ENCODE measurements at regions not wholly inside any gene's neighbourhood (a gene's known extent, or its start where the extent isn't known, plus 50 kb on each side); places are given as distances from the start of the nearest gene placed in this dataset.

DNA sequence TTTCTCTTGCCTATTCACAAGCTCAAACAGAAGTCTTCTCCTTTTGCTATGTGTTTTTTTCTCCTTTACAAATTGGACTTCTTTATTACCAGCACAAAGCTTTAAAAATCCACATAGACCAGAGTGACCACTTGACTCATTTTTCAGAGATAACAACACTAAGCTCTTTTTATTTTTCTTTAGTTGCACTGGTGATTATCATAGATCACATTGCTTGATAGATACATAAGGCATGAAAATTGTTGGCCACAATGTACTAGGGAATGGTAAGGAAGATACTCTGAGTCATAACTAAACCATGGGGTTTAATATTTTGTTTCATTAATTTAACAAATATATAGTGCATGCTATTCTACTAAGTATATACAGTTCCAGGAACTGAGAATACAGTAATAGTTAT, 159.0 kb downstream of the GASK1B start:
- no peak overlapping the region for H3K4me3 ChIP-seq (ENCODE audit: low read length)
- no peak for TF ChIP-seq CTCF (conservative IDR thresholded peaks at IDR 0.05; ENCODE audit: low read depth, low read length)
- DNase-seq (ENCODE audit: low read depth) = no peak

DNA sequence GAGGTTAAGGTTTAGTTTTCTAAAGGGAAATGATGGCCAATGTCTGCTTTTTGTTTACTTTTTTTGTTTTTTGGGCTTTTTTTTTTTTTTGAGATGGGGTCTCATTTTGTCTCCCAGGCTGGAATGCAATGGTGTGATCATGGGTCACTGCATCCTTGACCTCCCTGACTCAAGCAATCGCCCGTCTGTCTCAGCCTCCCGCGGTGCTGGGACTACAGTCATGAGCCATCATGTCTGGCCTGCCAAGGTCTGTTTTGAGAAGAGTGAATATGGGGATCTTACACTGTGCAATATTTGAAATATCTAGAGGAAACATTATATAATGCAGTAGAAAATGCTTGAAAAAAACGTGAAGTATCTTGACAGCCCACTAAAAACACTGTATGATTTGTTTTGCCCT, 162.5 kb downstream of the GASK1B start:
- no peak overlapping the region for H3K4me3 ChIP-seq (ENCODE audit: low read length)
- no peak for TF ChIP-seq CTCF (conservative IDR thresholded peaks at IDR 0.05; ENCODE audit: low read depth, low read length)
- no peak for DNase-seq (ENCODE audit: low read depth)

GRCh38 chr4:158008551-158009218, 164.1 kb downstream of the GASK1B start:
- TF ChIP-seq CTCF (conservative IDR thresholded peaks at IDR 0.05; ENCODE audit: low read depth, low read length) = no peak
- DNase-seq (ENCODE audit: low read depth) = no peak
- H3K4me3 ChIP-seq (ENCODE audit: low read length) = no peak overlapping the region

GRCh38 chr4:158007566-158007965, 165.3 kb downstream of the GASK1B start:
- no peak for TF ChIP-seq CTCF (conservative IDR thresholded peaks at IDR 0.05; ENCODE audit: low read depth, low read length)
- no peak overlapping the region for H3K4me3 ChIP-seq (ENCODE audit: low read length)
- DNase-seq (ENCODE audit: low read depth) = no peak

DNA sequence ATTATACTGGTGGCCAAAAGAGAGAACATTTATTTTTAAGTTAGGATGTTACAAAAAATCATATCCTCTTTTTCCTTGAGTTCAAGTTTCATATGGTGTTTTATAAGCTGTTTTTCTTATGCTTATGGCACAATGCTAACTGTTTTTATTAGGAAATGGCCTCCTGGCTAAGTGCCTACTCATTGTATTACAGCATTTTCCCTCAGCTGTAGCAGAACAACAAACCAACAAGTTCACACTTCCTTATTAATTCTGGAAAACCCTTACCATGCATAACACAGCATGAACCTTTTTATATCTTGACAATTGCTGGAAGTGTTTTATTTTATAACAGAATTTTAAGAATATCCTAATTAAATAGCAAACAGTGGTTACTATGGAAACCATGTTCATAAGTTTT, 165.8 kb downstream of the GASK1B start:
- no peak overlapping the region for H3K4me3 ChIP-seq (ENCODE audit: low read length)
- TF ChIP-seq CTCF (conservative IDR thresholded peaks at IDR 0.05; ENCODE audit: low read depth, low read length) = no peak
- DNase-seq (ENCODE audit: low read depth) = no peak

DNA sequence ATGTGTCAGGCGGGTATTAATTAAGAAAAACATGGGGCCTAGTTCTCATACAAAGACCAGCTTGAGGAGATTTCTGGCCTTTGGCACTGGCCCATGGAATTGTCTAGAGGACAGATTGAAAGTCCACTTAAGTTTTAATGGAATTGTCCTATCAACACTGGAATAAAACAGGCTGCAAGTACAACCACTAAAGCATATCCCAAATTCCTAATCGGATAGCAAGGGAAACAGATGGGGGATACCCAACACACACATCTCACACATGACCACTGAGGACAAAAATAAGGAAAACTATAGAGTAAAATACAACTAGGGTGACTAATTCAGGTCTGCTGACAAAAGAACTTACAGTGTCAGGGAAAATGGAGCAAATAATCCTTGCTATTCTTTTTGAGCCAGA, 167.8 kb downstream of the GASK1B start:
- TF ChIP-seq CTCF (conservative IDR thresholded peaks at IDR 0.05; ENCODE audit: low read depth, low read length) = no peak
- no peak for DNase-seq (ENCODE audit: low read depth)
- H3K4me3 ChIP-seq (ENCODE audit: low read length) = no peak overlapping the region

DNA sequence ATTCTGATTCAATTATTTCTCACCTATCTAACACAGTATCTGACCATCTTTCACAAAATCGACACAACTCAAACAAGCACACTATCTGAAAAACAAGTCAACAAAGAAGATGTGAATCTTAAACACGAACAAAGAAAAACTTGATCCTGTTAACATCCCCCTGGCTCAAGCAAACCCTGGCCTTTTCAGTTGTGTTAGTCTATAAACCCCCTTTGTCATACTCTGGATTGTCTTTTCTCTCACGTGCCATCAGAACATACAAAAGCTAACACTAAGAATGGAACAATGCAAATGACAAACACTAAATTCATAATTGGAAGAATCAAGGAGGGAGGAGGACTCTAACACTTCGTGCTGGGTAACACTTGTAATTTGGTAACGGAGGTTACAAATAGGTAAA, 168.7 kb downstream of the GASK1B start:
- H3K4me3 ChIP-seq (ENCODE audit: low read length) = no peak overlapping the region
- TF ChIP-seq CTCF (conservative IDR thresholded peaks at IDR 0.05; ENCODE audit: low read depth, low read length) = no peak
- no peak for DNase-seq (ENCODE audit: low read depth)

Measured in retinal pigment epithelial cell (primary cell).